Keratinocyte (primary cell): ENCODE measurements at regions not wholly inside any gene's neighbourhood (a gene's known extent, or its start where the extent isn't known, plus 50 kb on each side); places are given as distances from the start of the nearest gene placed in this dataset.

Source experiments
- DNase-seq: peaks from one replicate; pipeline ENCODE4 v3.0.0-alpha.2; 2011; ENCODE audit warnings: low read depth, missing footprints, low spot score
- FAIRE-seq: peaks from 2 replicates; lab custom pipeline; 2011; peaks lifted over from hg19 to GRCh38; lab: Jason Lieb, UNC
- H2AFZ ChIP-seq: 2 replicates; pipeline ENCODE4 v1.6.0; 2012; ENCODE audit warnings: low read length, control low read depth, inconsistent platforms; ENCODE audit not compliant: control insufficient read depth
- H3K27ac ChIP-seq: 2 replicates; pipeline ENCODE4 v1.5.1; 2011; ENCODE audit warnings: low read length; ENCODE audit not compliant: control insufficient read depth, insufficient read depth
- H3K27me3 ChIP-seq: 3 replicates; pipeline ENCODE4 v1.6.0; 2011; ENCODE audit warnings: low read length; ENCODE audit not compliant: control insufficient read depth, insufficient read depth; ENCODE audit errors: extremely low read depth
- H3K36me3 ChIP-seq, 2 experiments: 2 replicates in 1 of 2; 3 replicates in 1 of 2; pipeline ENCODE4 v1.5.1; 2011; ENCODE audit warnings: low read length in 2 of 2, mild to moderate bottlenecking in 1 of 2; ENCODE audit not compliant: control insufficient read depth in 2 of 2, insufficient read depth in 2 of 2; ENCODE audit errors: extremely low read depth in 1 of 2
- H3K4me1 ChIP-seq: 3 replicates; pipeline ENCODE4 v1.5.1; 2011; ENCODE audit warnings: low read length; ENCODE audit not compliant: control insufficient read depth, insufficient read depth; ENCODE audit errors: extremely low read depth
- H3K4me2 ChIP-seq: 3 replicates; pipeline ENCODE4 v1.6.0; 2011; ENCODE audit warnings: low read depth, low read length; ENCODE audit not compliant: control insufficient read depth, insufficient read depth; ENCODE audit errors: extremely low read depth
- H3K4me3 ChIP-seq, 3 experiments: fragments of 200-600 bp in 1 of 3; sonication (generic) in 1 of 3; 2 replicates in 2 of 3; 3 replicates in 1 of 3; pipeline ENCODE4 v1.5.1; 2011 to 2016; ENCODE audit warnings: low read length in 3 of 3, mild to moderate bottlenecking in 3 of 3, control low read depth in 2 of 3, inconsistent platforms in 1 of 3, low read depth in 1 of 3, mixed read lengths in 1 of 3, mixed run types in 1 of 3, moderate library complexity in 1 of 3; ENCODE audit not compliant: control insufficient read depth in 2 of 3, insufficient read depth in 2 of 3; ENCODE audit errors: extremely low read depth in 1 of 3
- H3K79me2 ChIP-seq: 2 replicates; pipeline ENCODE4 v1.6.0; 2012; ENCODE audit warnings: low read length; ENCODE audit not compliant: control insufficient read depth, insufficient read depth
- H3K9ac ChIP-seq: 3 replicates; pipeline ENCODE4 v1.6.0; 2011; ENCODE audit warnings: low read length; ENCODE audit not compliant: control insufficient read depth, insufficient read depth; ENCODE audit errors: extremely low read depth
- H3K9me1 ChIP-seq: 3 replicates; pipeline ENCODE4 v1.6.0; 2011; ENCODE audit warnings: low read length; ENCODE audit not compliant: control insufficient read depth, insufficient read depth; ENCODE audit errors: extremely low read depth
- H3K9me3 ChIP-seq: 2 replicates; pipeline ENCODE4 v1.5.1; 2012; ENCODE audit warnings: low read depth, low read length; ENCODE audit not compliant: control insufficient read depth
- H4K20me1 ChIP-seq: 3 replicates; pipeline ENCODE4 v1.6.0; 2011; ENCODE audit warnings: low read length; ENCODE audit not compliant: control insufficient read depth, insufficient read depth; ENCODE audit errors: extremely low read depth
- EZH2 ChIP-seq: IDR thresholded peaks from one replicate; pipeline ENCODE4 v1.6.1; 2012; ENCODE audit warnings: inconsistent platforms, mild to moderate bottlenecking, low read length, moderate library complexity
- dilution Hi-C: fragments of 300-500 bp; cut with MboI; formaldehyde crosslinking; loops from one replicate; pipeline ENCODE4 v1.7.0; 2020; ENCODE audit warnings: low sequenced_read_pairs; ENCODE audit not compliant: extremely low pct_ligation_motif_present
- TF ChIP-seq, protein P1 (sequence below), 3 experiments: IDR thresholded peaks in 1 of 3; conservative IDR thresholded peaks in 1 of 3; optimal IDR thresholded peaks in 1 of 3; 2 replicates in 2 of 3; 3 replicates in 1 of 3; pipeline versions ENCODE3 to v1.5.1; 2011; ENCODE audit warnings: low read length in 3 of 3, mild to moderate bottlenecking in 3 of 3, moderate library complexity in 2 of 3, control low read depth in 1 of 3, inconsistent platforms in 1 of 3; ENCODE audit not compliant: insufficient read depth in 2 of 3; ENCODE audit errors: extremely low read depth in 1 of 3

DNA sequence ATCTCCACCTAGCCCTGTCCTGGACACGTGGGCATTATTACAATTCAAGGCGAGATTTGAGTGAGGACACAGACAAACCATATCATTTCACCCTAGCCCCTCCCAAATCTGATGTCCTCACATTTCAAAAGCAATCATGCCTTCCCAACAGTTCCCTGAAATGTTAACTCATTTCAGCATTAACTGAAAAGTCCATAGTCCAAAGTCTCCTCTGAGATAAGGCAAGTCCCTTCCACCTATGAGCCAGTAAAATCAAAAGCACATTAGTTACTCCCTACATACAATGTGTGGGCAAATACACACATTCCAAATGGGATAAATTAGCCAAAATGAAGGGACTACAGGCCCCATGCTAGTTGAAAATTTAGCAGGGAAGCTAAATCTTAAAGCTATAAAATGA lies 546.0 kb upstream of the LMO3 start:
- Histone ChIP-seq H3K27ac (no peak overlapping the region), H3K4me2 (no peak overlapping the region), H3K4me3 (no peak overlapping the region), H3K9me1 (no peaks in the 10 kb centered on the region), H3K36me3 (no peaks in the 10 kb centered on the region), H4K20me1 (no peaks in the 10 kb centered on the region), H3K9ac (no peak overlapping the region), H3K27me3 (no peaks in the 10 kb centered on the region), H3K9me3 (no peaks in the 10 kb centered on the region), H3K4me1 (no peaks in the 10 kb centered on the region), H3K79me2 (no peaks in the 10 kb centered on the region), H2AFZ (no peak overlapping the region)
- dilution Hi-C loops, result no loop called here
- DNase-seq (no peak), FAIRE-seq (no peak)
- TF ChIP-seq, protein P1, sequence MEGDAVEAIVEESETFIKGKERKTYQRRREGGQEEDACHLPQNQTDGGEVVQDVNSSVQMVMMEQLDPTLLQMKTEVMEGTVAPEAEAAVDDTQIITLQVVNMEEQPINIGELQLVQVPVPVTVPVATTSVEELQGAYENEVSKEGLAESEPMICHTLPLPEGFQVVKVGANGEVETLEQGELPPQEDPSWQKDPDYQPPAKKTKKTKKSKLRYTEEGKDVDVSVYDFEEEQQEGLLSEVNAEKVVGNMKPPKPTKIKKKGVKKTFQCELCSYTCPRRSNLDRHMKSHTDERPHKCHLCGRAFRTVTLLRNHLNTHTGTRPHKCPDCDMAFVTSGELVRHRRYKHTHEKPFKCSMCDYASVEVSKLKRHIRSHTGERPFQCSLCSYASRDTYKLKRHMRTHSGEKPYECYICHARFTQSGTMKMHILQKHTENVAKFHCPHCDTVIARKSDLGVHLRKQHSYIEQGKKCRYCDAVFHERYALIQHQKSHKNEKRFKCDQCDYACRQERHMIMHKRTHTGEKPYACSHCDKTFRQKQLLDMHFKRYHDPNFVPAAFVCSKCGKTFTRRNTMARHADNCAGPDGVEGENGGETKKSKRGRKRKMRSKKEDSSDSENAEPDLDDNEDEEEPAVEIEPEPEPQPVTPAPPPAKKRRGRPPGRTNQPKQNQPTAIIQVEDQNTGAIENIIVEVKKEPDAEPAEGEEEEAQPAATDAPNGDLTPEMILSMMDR (optimal IDR thresholded peaks at IDR 0.05 in 1 of 3, IDR thresholded peaks at IDR 0.05 in 1 of 3, conservative IDR thresholded peaks at IDR 0.05 in 1 of 3; ENCODE audit: extremely low read depth in 1 of 3, insufficient read depth in 2 of 3, low read length in 3 of 3), result no peak
- TF ChIP-seq EZH2, result no peak

DNA sequence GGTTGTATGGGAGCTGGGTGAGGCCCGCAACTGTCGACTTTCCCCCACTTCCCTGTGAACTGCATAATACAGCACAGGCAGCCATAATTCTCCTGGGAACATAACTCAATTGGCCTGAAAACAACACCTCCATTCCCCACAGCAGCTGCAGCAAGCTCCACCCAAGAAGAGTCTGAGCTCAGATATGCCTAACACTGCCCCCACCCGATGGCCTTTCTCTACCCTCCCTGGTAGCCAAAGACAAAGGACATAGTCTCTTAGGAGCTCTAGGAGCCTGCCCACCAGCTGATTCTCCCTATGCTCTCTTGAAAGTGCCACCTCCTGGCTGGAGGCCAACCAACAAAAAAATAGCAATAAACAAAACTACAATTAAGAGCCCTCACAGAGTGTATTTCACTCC lies 542.7 kb upstream of the LMO3 start:
- no peaks in the 10 kb centered on the region for H3K9me3 ChIP-seq
- H3K27ac ChIP-seq, result no peak overlapping the region
- H3K27me3 ChIP-seq, result no peaks in the 10 kb centered on the region
- dilution Hi-C loops, result no loop called here
- H3K9ac ChIP-seq, result no peak overlapping the region
- H2AFZ ChIP-seq, result no peak overlapping the region
- no peak overlapping the region for H3K4me2 ChIP-seq
- no peaks in the 10 kb centered on the region for H4K20me1 ChIP-seq
- no peak for DNase-seq
- H3K4me1 ChIP-seq, result no peaks in the 10 kb centered on the region
- H3K36me3 ChIP-seq, result no peaks in the 10 kb centered on the region
- no peak overlapping the region for H3K4me3 ChIP-seq
- TF ChIP-seq, protein P1 (optimal IDR thresholded peaks at IDR 0.05 in 1 of 3, IDR thresholded peaks at IDR 0.05 in 1 of 3, conservative IDR thresholded peaks at IDR 0.05 in 1 of 3; ENCODE audit: extremely low read depth in 1 of 3, insufficient read depth in 2 of 3, low read length in 3 of 3), result no peak
- TF ChIP-seq EZH2, result no peak
- no peak for FAIRE-seq
- no peaks in the 10 kb centered on the region for H3K9me1 ChIP-seq
- H3K79me2 ChIP-seq, result no peaks in the 10 kb centered on the region
